Bronchial epithelial cell (primary cell): ENCODE measurements at regions not wholly inside any gene's neighbourhood (a gene's known extent, or its start where the extent isn't known, plus 50 kb on each side); places are given as distances from the start of the nearest gene placed in this dataset.
A peak's percentile ranks its signal among the peaks of the same experiment; 100 is the strongest.
"Not testable (repeated sequence)": the region's sequence is repeated elsewhere in the genome, so short reads cannot be mapped to it uniquely, and the experiment has no call there.

Source experiments
- DNase-seq: peaks from one replicate; pipeline ENCODE4 v3.0.0-alpha.2; 2010; ENCODE audit warnings: low read depth
- FAIRE-seq: peaks from 2 replicates; lab custom pipeline; 2011; peaks lifted over from hg19 to GRCh38; lab: Jason Lieb, UNC
- H3K27me3 ChIP-seq: 2 replicates; pipeline ENCODE4 v1.5.1; 2011; ENCODE audit warnings: low read length; ENCODE audit not compliant: control insufficient read depth, insufficient read depth
- H3K36me3 ChIP-seq: 2 replicates; pipeline ENCODE4 v1.5.1; 2011; ENCODE audit warnings: low read length; ENCODE audit not compliant: control insufficient read depth, insufficient read depth
- H3K4me3 ChIP-seq: 2 replicates; pipeline ENCODE4 v1.5.1; 2011; ENCODE audit warnings: mild to moderate bottlenecking, low read depth, low read length, control low read depth
- TF ChIP-seq, protein P1 (sequence below): IDR thresholded peaks from 2 replicates; pipeline ENCODE4 v1.5.1; 2011; ENCODE audit warnings: mild to moderate bottlenecking, moderate library complexity, low read length, control low read depth, inconsistent platforms; ENCODE audit not compliant: insufficient read depth, severe bottlenecking

DNA sequence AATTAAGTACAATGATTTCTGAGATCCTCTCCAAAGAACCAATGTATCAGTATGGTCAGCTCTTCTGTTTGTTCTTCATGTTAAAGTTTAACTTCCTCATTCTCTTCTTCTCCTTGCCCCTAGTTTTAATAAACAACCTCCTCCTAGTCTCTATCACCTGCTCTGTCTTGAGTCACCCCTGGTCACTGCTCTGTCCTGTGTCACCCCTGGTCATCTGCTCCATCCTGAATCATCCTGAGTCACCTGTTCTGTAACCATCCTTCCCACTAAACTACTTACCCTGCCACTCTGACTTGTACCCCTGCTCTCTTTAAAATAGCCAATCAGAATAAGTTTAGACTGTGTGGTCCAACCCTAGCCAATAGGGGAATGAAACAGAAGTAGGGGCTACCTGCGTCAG, 100.5 kb downstream of the ALG10B start:
- TF ChIP-seq, protein P1, sequence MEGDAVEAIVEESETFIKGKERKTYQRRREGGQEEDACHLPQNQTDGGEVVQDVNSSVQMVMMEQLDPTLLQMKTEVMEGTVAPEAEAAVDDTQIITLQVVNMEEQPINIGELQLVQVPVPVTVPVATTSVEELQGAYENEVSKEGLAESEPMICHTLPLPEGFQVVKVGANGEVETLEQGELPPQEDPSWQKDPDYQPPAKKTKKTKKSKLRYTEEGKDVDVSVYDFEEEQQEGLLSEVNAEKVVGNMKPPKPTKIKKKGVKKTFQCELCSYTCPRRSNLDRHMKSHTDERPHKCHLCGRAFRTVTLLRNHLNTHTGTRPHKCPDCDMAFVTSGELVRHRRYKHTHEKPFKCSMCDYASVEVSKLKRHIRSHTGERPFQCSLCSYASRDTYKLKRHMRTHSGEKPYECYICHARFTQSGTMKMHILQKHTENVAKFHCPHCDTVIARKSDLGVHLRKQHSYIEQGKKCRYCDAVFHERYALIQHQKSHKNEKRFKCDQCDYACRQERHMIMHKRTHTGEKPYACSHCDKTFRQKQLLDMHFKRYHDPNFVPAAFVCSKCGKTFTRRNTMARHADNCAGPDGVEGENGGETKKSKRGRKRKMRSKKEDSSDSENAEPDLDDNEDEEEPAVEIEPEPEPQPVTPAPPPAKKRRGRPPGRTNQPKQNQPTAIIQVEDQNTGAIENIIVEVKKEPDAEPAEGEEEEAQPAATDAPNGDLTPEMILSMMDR, result no peak
- DNase-seq, result peak; percentile 12
- no peak for FAIRE-seq
- H3K36me3 ChIP-seq, result no peaks in the 10 kb centered on the region
- H3K27me3 ChIP-seq, result no peaks in the 10 kb centered on the region
- H3K4me3 ChIP-seq, result no peak overlapping the region

DNA sequence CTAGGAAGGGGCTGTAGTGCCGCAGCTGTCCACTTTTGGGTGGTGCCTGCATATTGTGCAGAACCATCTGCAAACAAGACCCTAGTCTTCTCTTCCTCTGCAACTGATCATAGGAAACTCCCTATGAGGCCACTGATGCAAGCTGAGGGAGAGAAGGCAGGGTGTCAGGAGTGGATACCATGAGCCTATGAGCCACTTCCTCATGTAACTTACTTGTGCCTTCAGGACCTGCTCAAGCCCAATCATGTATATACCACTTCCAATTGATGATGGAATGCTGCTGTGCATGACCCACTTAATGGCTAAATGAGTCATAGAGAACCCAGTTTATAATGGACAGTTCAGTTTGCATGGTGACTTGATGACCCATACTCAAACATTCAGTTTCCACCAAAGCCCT, 107.9 kb downstream of the ALG10B start:
- Histone ChIP-seq H3K36me3 (no peaks in the 10 kb centered on the region), H3K27me3 (no peaks in the 10 kb centered on the region), H3K4me3 (no peak overlapping the region)
- DNase-seq (peak; percentile 79), FAIRE-seq (no peak)
- TF ChIP-seq, protein P1, result no peak

DNA sequence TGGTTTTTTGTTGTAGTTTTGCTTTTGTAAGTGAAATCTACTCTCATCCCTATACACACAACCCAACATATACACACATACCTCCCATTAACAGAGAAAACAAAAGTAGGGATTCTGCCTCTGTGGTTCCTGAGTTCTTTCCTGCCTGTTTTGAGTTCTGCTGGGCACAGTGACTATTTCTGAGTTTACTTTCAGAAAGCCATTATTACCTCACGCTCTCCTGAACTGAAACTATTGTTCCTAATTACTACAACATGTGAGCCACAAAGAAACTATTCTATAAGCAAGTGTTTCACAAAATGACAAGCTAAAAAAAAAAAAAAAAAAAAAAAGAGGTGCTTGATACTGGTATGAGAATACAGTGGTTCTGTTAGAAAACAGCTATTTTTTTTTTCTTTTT, 110.9 kb downstream of the ALG10B start:
- FAIRE-seq (no peak), DNase-seq (peak; percentile 4)
- H3K4me3 ChIP-seq, result no peak overlapping the region
- H3K27me3 ChIP-seq, result no peaks in the 10 kb centered on the region
- TF ChIP-seq, protein P1, result no peak
- H3K36me3 ChIP-seq, result no peaks in the 10 kb centered on the region

DNA sequence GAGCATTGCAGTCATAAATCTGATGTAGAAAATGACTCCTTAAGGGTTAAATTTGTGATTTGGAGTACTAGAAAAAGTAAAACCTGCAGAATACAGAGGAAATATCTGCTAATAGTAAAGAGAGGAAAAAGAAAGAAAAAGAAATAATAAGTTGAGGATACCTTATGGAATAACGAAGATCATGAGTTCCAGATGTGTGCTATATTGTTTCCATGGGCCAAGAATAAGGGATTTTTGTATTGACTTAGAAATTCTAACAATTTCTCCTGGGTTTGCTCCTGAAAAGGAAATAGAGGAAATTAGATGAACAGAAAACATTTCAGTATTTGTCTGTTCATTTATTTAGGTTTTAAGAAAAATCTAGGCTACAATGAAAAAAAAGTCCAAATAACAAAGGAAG, 115.3 kb downstream of the ALG10B start:
- no peak for FAIRE-seq
- no peaks in the 10 kb centered on the region for H3K27me3 ChIP-seq
- no peak overlapping the region for H3K4me3 ChIP-seq
- TF ChIP-seq, protein P1, result no peak
- no peak for DNase-seq
- no peaks in the 10 kb centered on the region for H3K36me3 ChIP-seq

DNA sequence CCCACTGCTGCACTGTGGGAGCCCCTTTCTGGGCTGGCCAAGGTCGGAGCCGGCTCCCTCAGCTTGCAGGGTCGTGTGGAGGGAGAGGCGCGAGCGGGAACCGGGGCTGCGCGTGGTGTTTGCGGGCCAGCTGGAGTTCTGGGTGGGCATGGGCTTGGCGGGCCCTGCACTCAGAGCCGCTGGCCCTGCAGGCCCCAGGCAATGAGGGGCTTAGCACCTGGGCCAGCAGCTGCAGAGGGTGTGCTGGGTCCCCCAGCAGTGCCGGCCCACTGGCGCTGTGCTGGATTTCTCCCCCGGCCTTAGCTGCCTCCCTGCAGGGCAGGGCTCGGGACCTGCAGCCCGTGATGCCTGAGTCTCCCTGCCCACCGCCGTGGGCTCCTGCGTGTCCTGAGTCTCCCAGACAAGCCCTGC, 125.3 kb downstream of the ALG10B start:
- not testable (repeated sequence) for FAIRE-seq, DNase-seq, H3K27me3 ChIP-seq, H3K36me3 ChIP-seq, H3K4me3 ChIP-seq

DNA sequence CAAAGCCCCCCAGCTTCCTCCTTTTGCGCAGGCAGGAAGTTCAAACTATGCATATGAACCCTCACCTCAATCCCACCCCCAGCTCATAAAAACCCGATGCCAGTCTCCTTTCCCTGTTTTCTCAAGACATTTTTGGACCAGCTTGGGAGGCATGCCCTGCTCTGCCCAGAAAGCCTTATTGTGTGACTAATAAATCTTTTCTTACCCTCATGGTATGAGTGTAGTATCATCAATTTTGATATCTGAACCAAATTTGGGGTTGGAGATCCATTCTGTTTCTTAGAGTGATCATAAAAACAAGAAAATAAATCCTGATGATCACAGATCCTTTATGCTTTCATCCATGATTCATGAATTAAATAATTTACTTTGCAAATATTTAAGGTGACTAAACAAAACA, 128.5 kb downstream of the ALG10B start:
- Histone ChIP-seq H3K36me3 (no peaks in the 10 kb centered on the region), H3K27me3 (no peaks in the 10 kb centered on the region), H3K4me3 (no peak overlapping the region)
- TF ChIP-seq, protein P1, result no peak
- peak; percentile 32 for DNase-seq
- no peak for FAIRE-seq
